Activated naive CD8-positive, alpha-beta T cell treated with anti-CD3 and anti-CD28 coated beads, Interleukin-2, amount 50 U/mL, for 24 hours (primary cell): ENCODE measurements at regions not wholly inside any gene's neighbourhood (a gene's known extent, or its start where the extent isn't known, plus 50 kb on each side); places are given as distances from the start of the nearest gene placed in this dataset.

ENCODE experiments used
- ATAC-seq: fragments of 150-1000 bp; cut with Tn5 transposase; one replicate; pipeline ENCODE4 v1.10.0; 2021
- DNase-seq: peaks from one replicate; pipeline ENCODE4 v3.0.0; 2021
- H3K27ac Mint-ChIP-seq: one replicate; pipeline ENCODE4 v1.8.0; 2021; ENCODE audit warnings: mild to moderate bottlenecking, mixed read lengths
- H3K27me3 Mint-ChIP-seq: one replicate; pipeline ENCODE4 v1.8.0; 2021; ENCODE audit warnings: mixed read lengths
- H3K36me3 Mint-ChIP-seq: one replicate; pipeline ENCODE4 v1.8.0; 2021; ENCODE audit warnings: low read depth, mixed read lengths
- H3K4me1 Mint-ChIP-seq: one replicate; pipeline ENCODE4 v1.8.0; 2021; ENCODE audit warnings: mixed read lengths
- H3K4me3 Mint-ChIP-seq: one replicate; pipeline ENCODE4 v1.8.0; 2021; ENCODE audit warnings: mild to moderate bottlenecking, moderate library complexity, mixed read lengths
- H3K9me3 Mint-ChIP-seq: one replicate; pipeline ENCODE4 v1.8.0; 2021; ENCODE audit warnings: mixed read lengths

- Mint-ChIP-seq H3K4me1 (no peaks in the 10 kb centered on the region), H3K27ac (no peak overlapping the region), H3K27me3 (peaks cover 38% of the 10 kb centered on the region), H3K36me3 (no peaks in the 10 kb centered on the region), H3K9me3 (no peaks in the 10 kb centered on the region), H3K4me3 (no peak overlapping the region)
- no peak for ATAC-seq
- DNase-seq = no peak
Observed at GRCh38 chr12:67182551-67182950, 86.6 kb upstream of the CAND1 start.

GRCh38 chr12:67193704-67194103, 75.5 kb upstream of the CAND1 start:
- DNase-seq (peak; percentile 20), ATAC-seq (no peak)
- Mint-ChIP-seq H3K4me1 (no peaks in the 10 kb centered on the region), H3K4me3 (no peak overlapping the region), H3K36me3 (no peaks in the 10 kb centered on the region), H3K27me3 (peaks cover 9% of the 10 kb centered on the region), H3K27ac (no peak overlapping the region), H3K9me3 (peaks cover 4% of the 10 kb centered on the region)

DNA sequence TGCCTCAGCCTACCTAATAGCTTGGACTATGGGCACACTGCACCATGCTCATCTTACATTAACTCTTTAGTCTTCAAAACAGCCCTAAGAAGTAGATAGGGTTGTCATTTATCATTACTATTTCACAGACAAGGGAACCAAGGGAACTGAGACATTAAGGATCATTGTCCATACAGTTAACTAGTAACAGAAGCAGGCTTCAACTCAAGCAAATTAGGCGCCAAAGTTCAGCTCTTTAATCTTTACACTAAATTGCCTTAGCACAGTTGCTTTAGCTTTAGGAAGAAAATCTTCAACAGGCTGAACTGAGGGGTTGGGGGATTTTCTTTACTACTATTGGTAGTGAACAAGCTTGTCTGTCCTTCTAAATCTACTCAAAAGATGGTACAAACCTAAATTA, 68.8 kb upstream of the CAND1 start:
- peaks cover 2% of the 10 kb centered on the region for H3K9me3 Mint-ChIP-seq
- no peaks in the 10 kb centered on the region for H3K4me1 Mint-ChIP-seq
- H3K36me3 Mint-ChIP-seq = no peaks in the 10 kb centered on the region
- H3K27ac Mint-ChIP-seq = no peak overlapping the region
- no peak for DNase-seq
- ATAC-seq = no peak
- H3K4me3 Mint-ChIP-seq = no peak overlapping the region
- peaks cover 9% of the 10 kb centered on the region for H3K27me3 Mint-ChIP-seq

GRCh38 chr12:67202011-67202677, 67.0 kb upstream of the CAND1 start:
- peaks cover 10% of the 10 kb centered on the region for H3K27me3 Mint-ChIP-seq
- H3K4me3 Mint-ChIP-seq = no peak overlapping the region
- H3K36me3 Mint-ChIP-seq = no peaks in the 10 kb centered on the region
- no peaks in the 10 kb centered on the region for H3K9me3 Mint-ChIP-seq
- H3K27ac Mint-ChIP-seq = no peak overlapping the region
- DNase-seq = no peak
- no peaks in the 10 kb centered on the region for H3K4me1 Mint-ChIP-seq
- no peak for ATAC-seq

DNA sequence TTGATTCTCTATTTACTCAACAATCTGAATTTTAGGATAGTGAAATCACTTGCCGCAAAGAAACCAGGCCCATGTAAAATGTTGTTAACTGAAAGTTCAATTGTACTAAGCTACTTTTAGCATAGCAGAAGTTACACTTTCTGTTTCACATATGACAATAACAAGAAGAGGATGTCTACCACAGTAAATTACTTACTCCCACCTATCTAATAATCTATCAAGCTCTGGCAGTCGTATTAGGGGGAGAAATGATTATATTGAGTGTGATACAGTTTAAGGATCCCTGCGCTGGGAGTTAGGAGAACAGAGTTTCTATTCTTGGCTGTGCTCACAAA, 66.5 kb upstream of the CAND1 start:
- H3K4me1 Mint-ChIP-seq = no peaks in the 10 kb centered on the region
- no peak overlapping the region for H3K4me3 Mint-ChIP-seq
- no peak overlapping the region for H3K27ac Mint-ChIP-seq
- no peaks in the 10 kb centered on the region for H3K36me3 Mint-ChIP-seq
- no peaks in the 10 kb centered on the region for H3K9me3 Mint-ChIP-seq
- DNase-seq = no peak
- ATAC-seq = no peak
- H3K27me3 Mint-ChIP-seq = peaks cover 10% of the 10 kb centered on the region

DNA sequence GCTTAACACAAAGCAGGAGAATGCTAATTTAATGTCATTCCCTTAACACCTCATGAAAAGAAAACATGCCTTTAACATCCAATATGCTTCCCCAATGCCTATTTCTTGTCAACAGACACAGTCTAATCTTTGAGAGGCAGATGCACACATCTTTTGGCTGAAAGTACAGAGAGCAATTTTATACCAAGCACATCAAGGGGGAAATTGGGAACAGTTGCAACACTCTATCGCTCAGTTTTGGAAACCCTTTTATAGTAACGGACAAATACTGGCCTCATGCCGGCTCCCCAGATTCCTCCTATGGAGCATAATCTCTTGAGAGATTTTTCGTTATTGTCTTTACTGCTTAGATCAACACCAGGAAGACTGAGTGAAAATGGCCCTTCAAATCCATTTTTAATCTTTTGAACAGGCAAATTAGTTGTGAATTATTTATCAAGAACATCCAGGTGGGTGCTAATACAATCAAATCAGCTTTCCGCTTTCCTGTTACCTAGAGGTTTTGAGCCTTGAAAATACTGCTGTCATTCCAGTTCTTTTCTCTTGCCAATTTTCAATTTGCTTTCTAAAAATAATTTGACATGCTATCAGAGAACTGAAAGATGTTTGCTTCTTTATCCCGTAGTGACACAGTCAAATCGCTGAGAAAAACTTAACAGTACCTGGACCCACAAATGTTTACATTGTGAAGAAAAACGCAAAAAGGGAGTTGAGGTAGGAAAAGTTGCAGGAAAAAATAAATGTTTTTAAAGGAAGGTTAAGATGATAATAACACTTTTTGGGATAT, 60.7 kb upstream of the CAND1 start:
- H3K36me3 Mint-ChIP-seq = no peaks in the 10 kb centered on the region
- H3K4me1 Mint-ChIP-seq = no peaks in the 10 kb centered on the region
- ATAC-seq (no peak), DNase-seq (no peak)
- H3K9me3 Mint-ChIP-seq = no peaks in the 10 kb centered on the region
- H3K27ac Mint-ChIP-seq = no peak overlapping the region
- H3K4me3 Mint-ChIP-seq = no peak overlapping the region
- peaks cover 26% of the 10 kb centered on the region for H3K27me3 Mint-ChIP-seq

GRCh38 chr12:67211029-67211428, 58.1 kb upstream of the CAND1 start:
- H3K4me1 Mint-ChIP-seq = no peaks in the 10 kb centered on the region
- DNase-seq = no peak
- no peak overlapping the region for H3K4me3 Mint-ChIP-seq
- peaks cover 28% of the 10 kb centered on the region for H3K27me3 Mint-ChIP-seq
- no peaks in the 10 kb centered on the region for H3K36me3 Mint-ChIP-seq
- ATAC-seq = no peak
- no peaks in the 10 kb centered on the region for H3K9me3 Mint-ChIP-seq
- no peak overlapping the region for H3K27ac Mint-ChIP-seq

- Mint-ChIP-seq H3K27ac (no peak overlapping the region), H3K27me3 (peaks cover 28% of the 10 kb centered on the region), H3K4me3 (no peak overlapping the region), H3K9me3 (no peaks in the 10 kb centered on the region), H3K4me1 (no peaks in the 10 kb centered on the region), H3K36me3 (no peaks in the 10 kb centered on the region)
- DNase-seq (no peak), ATAC-seq (no peak)
Observed at GRCh38 chr12:67211494-67211893, 57.7 kb upstream of the CAND1 start.

DNA sequence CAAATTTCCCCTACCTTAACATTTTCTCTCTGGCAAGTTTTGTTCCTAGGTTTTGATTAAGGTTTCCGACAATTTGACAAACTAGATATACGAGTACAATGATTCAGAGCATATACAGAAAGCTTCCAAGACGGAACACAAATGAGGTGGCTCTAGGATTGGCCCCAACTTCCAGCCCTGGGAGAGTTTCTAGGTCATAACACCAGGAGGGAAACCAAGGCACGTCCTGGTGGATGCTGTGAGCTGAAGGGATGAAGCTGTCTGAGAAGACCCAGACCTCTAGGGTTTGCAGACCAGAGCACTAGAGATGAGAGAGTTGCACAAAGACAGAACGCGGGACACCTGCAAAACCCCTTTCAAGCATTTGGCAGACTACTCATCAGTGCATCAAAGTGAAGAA, 51.5 kb upstream of the CAND1 start:
- ATAC-seq (no peak), DNase-seq (no peak)
- Mint-ChIP-seq H3K4me1 (no peaks in the 10 kb centered on the region), H3K27ac (no peak overlapping the region), H3K36me3 (no peaks in the 10 kb centered on the region), H3K4me3 (no peak overlapping the region), H3K9me3 (no peaks in the 10 kb centered on the region), H3K27me3 (peaks cover 6% of the 10 kb centered on the region)
